GM18861 (cell line): ENCODE measurements at regions not wholly inside any gene's neighbourhood (a gene's known extent, or its start where the extent isn't known, plus 50 kb on each side); places are given as distances from the start of the nearest gene placed in this dataset.
"Not testable (repeated sequence)": the region's sequence is repeated elsewhere in the genome, so short reads cannot be mapped to it uniquely, and the experiment has no call there.

Source experiments
- ATAC-seq: cut with Tn5 transposase; IDR thresholded peaks from one replicate; pipeline ENCODE4 v1.9.1; 2021; ENCODE audit not compliant: unreplicated experiment

DNA sequence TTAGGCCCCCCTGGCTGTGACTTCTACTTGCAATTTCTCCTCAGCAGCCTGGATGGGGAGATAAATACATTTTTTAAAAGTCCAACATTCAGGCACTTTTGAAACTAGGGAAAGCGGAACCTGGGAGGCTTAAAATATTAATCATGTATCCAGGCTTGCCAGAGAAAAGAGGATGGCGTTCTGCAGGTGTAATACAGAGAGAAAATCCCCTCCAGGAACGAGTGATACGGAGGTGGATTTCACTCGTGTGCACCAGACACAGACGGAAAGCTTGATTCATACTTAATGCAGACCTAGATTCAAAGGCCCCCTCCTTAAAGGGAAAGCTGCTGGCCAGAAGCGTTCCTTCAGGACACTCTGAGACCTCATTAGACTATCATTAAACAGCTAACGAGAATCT, 354.0 kb upstream of the BOD1L1 start:
- no peak for ATAC-seq

DNA sequence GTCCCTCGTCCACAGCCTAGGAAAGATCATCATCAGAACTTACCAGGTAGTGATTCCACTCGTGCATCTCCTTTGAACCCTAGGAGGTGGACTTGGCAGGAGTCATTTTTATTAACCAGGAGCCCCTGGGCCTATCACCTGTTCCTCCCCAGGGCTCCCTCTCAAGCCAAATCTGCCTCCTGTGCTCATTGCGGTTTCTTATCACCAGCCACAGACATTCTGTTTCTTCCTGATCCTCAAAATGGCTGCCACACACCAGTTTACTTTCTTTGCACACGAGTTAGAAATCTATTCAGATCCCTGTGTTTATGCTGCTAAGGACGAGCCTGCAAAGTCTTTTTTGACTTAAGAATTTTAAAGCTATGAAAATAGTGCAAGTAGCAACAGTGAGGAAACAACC, 354.5 kb upstream of the BOD1L1 start:
- ATAC-seq = no peak

DNA sequence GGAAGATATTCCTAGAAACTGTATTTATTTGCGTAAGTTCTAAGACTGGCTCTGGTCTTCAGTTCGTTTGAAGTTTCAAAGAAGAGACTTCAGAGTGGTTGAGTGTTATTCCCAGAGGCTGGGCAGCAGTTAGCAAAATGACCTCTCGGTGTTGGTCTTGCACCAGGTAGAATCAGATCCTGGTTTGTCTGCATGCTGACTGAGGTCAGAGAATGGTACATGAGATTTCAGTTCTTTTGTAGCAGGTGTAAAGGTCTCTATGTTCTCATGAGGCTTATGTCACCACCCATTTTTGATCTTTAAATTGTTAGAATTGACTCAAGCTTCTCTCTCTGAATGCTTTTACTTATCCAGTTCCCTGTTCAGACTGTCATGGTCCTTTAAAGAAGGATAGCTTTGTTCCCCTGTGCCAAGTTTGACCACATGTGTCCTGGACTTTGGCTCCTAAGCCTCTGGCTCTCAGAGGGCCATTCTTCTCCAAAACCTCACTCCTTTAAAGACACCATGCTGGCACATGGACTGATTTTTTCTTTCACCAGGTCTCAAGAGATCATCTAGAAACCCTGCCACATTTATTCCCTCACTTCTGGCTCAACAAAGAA, 355.8 kb upstream of the BOD1L1 start:
- no peak for ATAC-seq

DNA sequence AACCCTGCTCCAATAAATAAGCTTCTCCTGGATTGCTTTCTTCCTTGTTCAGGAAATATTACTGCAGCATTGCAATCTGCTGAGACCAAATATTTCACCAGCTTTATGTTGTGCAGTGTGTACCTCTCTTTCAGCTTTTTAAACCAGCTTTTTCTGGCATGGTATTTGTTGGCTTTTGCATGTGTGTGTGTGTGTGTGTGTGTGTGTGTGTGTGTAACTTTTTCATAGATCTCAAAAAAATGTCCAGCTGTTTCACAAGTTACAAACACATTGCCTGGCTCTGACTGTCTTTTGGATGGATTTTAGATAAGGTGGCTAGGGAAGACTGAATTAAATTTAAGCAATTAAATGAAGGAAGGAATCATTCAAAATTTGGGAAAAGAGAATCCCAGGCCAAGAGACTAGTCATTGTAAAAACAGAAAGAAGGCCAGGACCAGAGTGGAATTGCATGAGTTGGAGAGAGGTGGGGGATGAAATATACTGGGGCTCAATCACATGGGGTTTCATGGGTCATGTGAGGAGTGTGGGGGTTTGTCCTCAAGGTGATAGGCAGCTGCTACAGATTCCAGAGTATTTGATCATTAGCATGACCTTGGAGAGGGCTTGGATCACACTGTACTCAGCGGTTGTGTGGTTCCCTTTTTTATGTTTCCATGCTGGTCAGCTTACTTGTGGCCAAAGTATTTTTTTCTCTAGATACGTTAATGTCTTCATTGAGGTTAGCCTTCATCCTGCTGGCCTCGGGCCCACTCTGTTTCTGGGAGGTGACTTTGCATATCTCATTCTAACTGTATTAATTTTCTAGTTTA, 357.7 kb upstream of the BOD1L1 start:
- no peak for ATAC-seq

DNA sequence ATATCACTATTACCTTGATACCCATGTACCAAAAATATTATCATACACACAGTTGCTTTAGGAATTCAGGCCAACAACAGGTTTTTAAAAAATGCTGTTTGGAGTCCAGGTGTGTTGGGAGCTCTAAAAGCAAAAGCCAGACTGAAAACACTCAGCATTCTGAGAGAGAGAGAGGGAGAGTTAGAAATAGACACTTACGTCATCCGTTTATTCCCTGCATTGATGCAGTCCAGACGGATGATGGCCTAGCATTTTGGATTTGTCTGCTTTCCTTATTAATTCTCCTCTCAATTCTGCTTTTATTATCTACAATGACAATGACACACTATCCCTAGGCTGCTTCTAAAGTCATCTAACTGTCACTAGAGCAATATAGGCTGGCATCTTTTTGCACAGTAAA, 358.3 kb upstream of the BOD1L1 start:
- no peak for ATAC-seq

DNA sequence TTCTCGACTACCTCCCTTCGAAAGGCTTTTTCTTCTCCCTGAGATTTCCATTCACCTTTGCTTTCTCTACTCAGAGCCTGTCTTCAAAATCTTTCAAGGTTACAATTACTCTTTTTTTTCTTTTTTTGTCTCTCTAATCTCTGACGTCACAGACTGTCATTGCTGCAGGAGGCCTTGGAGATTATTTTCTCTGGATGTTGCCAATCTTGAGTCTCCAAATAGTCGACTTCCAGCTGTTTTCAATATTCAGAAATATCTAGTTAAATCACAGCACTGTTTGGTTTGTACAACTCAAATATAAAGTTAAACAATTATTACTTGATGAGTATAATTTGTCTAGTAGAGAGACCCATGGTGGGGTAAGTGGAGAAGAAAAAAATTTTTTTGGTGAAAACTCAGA, 359.0 kb upstream of the BOD1L1 start:
- ATAC-seq = no peak

DNA sequence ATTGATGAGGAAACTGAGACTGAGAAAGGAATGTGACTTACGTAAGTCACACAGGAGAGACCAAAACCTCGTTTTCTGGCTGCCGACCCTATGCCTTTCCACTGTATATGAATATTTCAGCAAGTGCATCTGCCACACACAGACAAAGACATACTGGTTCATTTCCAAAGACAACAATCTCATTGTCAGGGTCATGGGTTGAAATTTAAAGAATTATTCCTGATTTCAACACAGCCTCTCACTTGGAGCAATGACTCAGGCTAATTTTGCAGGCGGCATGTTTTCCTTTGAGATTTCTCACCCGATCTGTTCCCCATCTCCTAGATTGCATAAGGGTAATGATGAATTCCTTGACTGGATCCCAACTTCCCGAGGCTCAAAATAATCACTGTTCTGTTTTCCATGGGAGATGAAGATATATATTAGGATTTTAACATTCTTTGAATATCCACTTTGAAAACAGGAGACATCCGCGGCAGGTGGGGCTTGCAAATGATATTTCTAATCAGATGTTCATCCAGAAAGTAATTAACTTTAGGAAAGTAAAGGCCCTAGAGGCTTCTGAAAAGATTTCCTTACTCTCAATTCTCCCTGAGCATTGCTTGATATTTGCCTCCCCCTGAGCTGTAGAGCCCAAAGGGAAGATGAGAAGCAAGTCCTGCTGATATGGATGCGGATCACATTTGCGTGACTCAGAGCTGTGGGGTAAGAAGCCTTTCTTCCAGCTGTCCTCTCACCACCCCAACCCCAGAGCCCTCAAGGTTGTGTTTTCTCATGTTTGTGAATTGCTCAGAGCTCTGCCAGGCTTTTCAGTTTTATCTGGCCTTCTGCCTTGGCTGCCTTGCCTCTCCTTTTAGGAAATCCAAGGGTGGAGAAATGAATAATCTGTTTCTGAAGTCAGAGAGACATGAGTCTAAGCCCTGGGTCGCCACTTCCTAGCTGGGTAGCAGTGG, 361.1 kb upstream of the BOD1L1 start:
- no peak for ATAC-seq

DNA sequence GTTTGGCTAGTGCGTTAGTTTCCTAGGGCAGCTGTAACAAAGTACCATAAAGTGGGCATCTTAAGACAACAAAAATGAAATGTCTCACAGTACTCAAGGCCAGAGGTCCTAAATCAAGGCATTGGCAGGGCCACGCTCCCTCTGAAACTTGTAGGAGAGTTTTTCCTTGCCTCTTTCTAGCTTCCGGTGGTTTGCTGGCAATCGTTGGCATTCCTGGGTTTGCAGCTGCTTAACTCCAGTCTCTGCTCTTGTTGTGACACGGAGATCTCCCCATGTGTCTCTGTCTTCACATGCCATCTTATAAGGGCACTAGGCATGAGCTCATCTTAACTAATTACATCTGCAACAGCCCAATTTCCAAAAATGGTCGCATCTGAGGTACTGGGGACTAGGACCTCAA, 362.0 kb upstream of the BOD1L1 start:
- no peak for ATAC-seq

DNA sequence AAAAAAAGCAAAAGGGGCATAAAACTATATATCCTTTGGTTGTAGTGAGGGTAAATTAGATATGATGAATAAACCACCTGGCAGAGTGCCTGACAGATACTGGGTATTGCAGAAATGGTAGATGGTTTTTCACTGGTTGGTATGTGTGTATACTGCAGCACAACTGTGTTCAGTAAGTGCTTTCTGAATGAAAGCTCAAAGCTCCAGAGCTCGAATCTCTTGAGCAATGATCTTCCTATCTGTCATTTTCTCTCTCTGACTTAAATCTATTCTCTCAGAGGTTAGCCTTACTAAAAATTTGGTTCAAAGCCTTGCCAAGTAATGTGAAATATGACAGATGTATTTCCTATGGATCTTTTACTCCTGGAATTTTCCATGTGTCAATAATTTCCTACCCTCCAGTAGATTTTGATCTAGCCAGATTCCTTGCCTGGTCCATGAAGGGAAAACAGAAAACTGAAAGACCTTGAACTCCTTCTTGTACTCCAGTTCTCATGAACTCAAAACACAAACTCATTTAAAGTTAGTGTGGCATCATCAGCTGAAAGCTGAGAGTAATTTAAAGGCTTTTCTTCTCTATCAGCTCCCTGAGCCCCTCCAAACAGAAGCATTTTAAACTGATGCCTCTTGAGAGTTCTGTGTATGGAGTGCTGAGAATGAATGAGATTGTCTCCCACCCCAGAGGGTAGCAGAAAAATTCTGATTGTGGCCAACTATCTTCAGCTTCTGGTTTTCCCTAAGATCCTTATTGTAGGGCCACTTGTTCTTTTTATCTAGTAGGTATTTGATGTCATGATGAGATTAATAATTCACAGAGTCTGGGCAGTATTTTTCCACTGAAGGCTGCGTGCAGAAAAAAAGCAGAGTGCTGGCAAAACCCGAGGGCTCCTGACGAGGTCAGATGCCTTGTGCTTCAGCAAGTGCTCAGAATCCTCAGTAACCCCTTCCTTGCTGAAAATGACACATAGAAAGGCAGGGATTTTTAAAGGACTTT, 363.4 kb upstream of the BOD1L1 start:
- no peak for ATAC-seq

DNA sequence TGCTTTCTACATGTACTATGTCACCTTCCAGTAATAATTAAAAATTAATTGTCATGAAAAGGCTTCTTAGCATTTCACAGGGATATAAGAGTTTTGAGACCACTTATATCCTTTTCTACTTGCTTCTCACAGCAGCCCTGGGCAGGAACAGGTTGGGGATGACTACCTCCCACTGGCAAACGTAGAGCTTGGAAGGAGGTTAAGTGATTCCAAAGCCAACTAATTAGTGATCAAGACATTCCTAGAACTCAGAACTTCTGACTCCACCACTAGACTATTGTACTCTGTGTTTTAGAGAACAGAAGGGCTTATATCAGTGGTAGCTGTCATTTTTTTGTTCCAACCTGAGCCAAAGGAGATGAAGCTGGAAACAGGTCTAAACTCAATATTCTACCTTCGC, 364.5 kb upstream of the BOD1L1 start:
- ATAC-seq = no peak

DNA sequence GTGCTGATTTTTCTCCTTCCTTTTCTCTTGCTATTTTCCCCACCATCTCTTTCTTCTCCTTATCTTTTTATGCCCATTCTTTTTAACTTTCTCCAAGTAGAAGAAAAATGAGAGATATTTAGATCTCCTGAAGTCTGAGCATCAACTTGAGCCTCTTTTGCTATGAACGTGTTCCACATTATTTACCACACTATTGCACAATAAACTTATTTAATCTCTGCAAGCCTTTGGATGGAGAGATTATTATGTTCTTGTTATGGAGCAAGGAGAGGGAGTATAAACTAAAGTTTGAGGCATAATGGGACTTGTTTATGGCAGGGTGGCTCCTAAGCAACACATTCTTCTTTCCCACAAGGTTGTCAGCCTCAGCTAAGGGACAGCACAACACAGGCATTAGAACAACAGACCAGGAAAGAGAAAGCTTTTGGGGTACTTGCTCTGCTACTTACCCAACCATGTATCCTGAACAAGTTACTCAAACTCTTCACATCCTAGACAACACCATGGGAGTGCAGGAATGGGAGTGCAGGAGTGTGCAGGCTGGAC, 365.5 kb upstream of the BOD1L1 start:
- ATAC-seq = no peak

DNA sequence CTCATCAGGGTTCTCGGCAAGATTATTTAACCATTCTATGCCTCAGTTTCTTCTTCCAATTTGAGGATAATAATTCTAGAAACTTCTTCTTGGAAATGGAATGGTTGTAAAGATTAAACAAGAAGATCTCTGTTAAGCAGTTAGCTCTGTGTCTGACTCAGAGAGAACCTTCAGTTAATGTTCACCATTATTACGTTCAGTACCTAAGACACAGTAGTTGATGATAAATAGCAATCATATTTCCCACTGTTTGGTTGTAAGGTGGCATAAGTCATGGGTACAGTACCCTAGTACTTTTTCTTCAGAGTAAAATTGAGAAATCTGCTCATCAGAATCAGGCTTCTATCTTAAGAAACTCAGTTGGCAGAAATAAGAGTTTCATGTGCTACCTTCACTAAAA, 366.5 kb upstream of the BOD1L1 start:
- ATAC-seq = no peak

DNA sequence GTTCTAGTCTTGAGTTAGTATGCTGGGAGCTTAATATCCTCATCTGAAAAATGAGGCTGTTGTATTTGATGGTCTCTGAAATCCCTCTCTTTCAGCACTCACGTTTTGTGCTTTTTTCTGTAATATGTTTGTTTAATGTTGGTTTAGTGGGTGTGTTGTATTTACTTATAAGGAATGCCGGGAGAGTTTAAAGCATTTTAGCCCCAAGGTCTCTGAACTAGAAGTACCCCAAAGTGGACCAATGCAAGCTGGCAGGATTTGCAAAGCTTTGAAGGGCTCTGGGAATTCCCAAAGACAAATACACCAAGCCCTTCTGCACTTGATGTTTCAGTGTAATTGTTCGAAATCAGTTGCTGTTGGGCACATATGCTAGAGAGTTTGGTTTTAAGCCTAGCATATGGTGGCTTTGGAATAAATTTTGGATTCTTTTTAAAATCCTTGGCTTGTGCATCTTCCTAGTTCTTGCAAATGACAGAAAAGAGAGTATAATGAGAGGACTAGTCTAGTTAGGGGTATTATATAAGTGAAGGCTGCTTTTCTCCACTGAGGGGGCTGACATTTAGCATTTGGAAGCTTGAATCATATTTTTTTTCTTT, 371.4 kb upstream of the BOD1L1 start:
- no peak for ATAC-seq

DNA sequence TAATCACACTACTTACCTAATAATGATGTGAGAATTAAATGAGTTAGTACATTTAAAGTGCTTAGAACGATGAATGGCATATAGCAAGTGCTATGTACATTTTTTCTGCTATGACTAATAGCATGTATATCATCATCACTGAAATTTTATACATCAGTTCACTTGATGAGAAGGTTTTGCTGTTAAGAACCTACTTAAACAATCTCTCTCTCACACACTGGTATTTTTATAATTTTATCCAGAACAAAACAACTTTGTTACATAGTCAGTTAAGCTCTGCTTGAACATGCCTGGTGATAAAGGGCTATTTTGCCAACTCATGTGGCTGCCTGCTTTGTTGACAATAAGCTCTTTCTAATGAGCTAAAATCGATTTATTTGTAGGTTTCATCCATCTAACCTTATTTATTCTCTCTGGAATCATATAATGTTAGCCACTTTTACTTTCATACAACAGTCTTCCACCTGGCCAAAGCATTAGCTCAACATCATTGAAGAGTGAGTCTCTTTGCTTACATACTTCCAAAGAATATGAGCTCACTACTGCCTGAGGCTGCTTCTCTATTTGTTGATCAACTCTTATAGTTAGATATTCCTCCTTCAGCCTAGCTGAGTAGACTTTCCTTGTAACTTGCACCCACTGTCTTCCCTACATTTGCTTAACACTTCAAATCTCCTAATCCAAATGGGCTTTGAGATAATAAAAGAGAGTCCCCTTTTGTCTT, 372.7 kb upstream of the BOD1L1 start:
- no peak for ATAC-seq

DNA sequence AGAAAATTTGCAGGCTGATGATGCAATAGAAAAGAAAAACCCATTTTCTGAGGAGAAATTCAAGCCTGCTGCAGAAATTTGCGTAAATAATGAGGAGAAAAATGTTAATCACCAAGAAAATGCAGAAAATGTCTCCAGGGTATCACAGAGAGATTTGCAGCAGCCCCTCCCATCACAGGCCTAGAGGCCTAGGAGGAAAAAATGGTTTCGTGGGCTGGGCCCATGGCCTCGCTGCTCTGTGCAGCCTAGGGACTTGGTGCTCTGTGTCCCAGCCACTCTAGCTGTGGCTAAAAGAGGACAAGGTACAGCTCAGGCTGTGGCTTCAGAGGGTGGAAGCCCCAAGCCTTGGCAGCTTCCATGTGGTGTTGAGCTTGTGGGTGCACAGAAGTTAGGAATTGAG, 374.8 kb upstream of the BOD1L1 start:
- not testable (repeated sequence) for ATAC-seq

DNA sequence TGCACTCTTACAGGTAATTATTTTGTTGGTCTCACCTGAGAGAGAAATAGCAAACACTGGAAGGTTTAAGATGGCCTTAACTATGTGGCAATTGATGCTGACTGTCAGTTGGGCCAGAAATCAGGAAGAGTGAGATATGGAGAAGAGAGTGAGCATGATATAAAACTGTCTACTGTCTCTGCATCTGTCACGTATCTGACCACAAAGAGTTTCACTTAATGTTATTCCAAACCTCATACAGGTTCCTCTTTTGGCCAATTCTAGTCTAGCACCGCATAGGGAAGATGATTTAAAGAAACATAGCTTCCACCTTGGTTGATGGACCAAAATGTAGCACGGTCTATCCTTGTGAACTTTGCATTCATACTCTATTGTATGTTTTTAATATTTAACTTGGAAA, 381.0 kb upstream of the BOD1L1 start:
- ATAC-seq = no peak

DNA sequence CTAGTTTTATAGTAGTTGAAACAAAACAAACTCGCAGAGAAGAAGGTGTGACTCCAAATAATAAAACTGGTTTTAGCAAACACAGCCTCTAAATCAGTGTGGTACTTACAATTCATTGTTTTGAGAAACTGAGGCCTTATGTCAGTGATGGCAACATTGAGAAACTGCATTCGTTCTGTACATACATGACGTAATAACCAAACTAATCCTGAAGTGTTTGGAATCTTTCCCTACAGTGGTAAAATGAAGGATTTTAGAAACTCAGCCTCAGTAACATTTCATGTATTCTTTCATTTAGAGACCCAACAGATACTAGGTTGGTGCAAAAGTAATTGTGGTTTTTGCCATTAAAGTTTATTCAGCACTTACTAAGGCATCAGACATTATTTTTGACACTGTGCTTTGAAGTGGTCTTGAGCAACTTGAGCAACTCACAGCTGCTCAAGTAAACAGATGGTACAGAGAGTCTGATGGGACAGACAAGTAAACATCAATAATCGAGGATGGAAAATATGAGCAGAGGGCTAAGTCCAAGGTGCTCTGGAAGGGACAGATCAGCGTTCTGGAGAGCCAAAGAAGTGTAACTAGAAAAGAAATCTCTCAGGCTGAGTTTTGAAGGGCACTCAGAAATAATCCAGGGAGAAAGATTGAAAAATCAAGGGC, 390.8 kb upstream of the BOD1L1 start:
- no peak for ATAC-seq

DNA sequence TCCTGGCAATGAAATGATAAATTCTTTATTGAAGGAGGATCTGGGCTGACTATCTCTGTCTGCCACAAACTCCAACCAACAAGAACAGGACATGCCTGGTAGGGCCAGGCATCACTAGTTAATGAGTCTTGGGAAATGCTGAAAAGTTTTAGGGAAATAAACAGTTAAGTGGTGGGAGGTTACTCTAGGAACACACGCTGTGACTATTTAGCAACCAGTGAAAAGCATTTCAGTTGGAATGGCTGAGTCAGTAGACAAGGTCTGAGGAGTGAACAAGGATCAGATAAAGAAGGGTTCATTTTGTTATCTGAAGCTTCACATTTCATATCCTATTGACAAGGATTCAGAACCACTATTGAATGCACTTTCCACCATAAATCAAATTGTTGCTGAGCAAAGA, 394.9 kb upstream of the BOD1L1 start:
- ATAC-seq = no peak

DNA sequence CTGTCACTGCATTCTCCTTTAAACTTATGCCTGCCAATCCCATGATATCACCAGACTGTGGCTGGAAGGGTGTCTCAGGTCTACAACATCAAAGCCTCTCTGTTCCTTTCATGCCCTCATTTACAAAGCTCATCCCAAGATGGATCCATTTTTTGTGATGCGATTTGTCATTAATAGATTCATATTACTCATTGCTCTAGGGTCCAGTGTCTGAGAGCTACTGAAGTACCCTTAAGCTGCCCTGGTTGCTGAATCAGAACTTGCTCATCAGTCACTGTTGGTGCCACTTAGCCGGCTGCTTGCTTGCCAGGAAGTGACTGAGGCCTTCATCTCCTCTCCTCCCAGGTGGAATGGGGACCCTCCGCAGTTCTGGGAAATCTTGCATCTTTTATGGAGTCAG, 395.5 kb upstream of the BOD1L1 start:
- ATAC-seq = no peak
